MM.1S (cell line): ENCODE measurements at regions not wholly inside any gene's neighbourhood (a gene's known extent, or its start where the extent isn't known, plus 50 kb on each side); places are given as distances from the start of the nearest gene placed in this dataset.

Experiments
- CTCF ChIP-seq: fragments of 300-600 bp; sonication (generic); IDR thresholded peaks from 2 replicates; pipeline ENCODE4 v1.5.1; 2016; ENCODE audit warnings: antibody characterized with exemption, low read length, mixed read lengths
- EZH2 ChIP-seq: fragments of 300-600 bp; sonication (generic); optimal IDR thresholded peaks from 2 replicates; pipeline ENCODE3; 2017; ENCODE audit warnings: low read depth, mild to moderate bottlenecking, antibody characterized with exemption, low read length, mixed read lengths

GRCh38 chr9:68619072-68619471 lies 78.4 kb upstream of the TMEM252 start:
- TF ChIP-seq CTCF: no peak
- TF ChIP-seq EZH2: no peak
